SH-SY5Y (cell line): ENCODE measurements at regions not wholly inside any gene's neighbourhood (a gene's known extent, or its start where the extent isn't known, plus 50 kb on each side); places are given as distances from the start of the nearest gene placed in this dataset.

Experiments
- GATA2 ChIP-seq: IDR thresholded peaks from 2 replicates; pipeline ENCODE4 v1.6.1; 2011; ENCODE audit warnings: mild to moderate bottlenecking, low read depth, low read length
- GATA3 ChIP-seq: IDR thresholded peaks from 2 replicates; pipeline ENCODE4 v1.6.1; 2011; ENCODE audit warnings: low read depth, mild to moderate bottlenecking, low read length, moderate library complexity

DNA sequence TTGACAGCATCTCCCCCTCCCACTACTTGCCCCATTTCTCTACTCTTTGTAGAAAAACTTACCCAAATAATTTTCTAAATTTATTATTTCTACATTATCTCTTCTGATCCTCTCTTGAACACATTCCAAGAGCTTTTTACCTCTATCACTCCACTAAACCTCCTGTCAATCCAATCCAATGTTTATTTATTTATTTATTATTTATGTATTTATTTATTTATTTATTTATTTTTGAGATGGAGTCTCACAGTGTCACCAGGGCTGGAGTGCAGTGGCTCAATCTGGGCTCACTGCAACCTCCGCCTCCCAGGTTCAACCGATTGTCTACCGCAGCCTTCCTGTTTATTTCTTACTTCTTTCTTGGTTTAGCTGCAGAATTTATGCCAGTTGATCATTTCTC lies 178.5 kb upstream of the GAS1 start:
- TF ChIP-seq GATA3 (no peak), GATA2 (no peak)
